ENCODE measurements at regions not wholly inside any gene's neighbourhood (a gene's known extent, or its start where the extent isn't known, plus 50 kb on each side); places are given as distances from the start of the nearest gene placed in this dataset.

DNA sequence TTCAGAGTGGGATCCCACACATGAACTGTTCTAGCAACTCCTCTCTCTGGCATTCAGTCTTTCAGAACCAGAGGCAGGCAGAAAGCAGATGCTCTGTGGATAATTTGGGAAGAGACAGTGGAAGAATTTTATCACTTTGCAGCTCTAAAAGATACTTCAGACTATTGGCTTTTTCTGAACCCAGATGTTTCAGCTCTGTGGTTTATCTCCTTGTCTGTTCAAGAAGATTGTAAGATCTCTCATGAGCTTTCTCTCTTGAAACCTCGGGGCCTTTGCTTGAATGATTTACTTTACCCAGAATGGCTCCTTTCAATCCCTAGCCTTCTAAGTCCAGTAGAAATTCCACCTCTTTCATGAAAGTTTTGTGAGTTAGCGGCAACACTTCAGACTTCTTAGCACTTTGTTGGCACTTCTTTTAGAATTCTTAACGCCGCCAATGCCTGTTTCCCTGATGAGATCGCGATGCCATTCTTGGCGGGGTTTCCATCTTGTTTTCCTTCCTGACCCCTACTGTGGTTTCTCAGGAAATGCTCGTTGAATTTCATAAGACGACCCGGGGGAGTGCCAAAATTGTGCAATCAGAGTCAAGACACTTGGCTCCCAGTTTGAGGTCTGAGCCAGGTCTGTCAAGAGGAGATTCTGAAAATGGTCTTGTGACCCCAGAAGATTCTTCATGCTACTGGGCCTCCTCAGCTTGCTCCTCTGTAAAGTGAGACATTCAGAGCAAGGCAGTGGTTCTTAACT lies 107.0 kb upstream of the PRICKLE1 start:
- peak overlapping the region in 1 of 2 donors; percentile 35 for H3K27ac ChIP-seq (ENCODE audit: low read depth in 1 of 2, low read length in 1 of 2)
- no peaks in the 10 kb centered on the region for H3K36me3 ChIP-seq (ENCODE audit: control insufficient read depth in 4 of 4, insufficient read depth in 4 of 4, low read length in 4 of 4)
- H3K27me3 ChIP-seq (ENCODE audit: control insufficient read depth in 3 of 3, insufficient read depth in 3 of 3, low read length in 2 of 3), result no peaks in the 10 kb centered on the region
- H3K9me3 ChIP-seq (ENCODE audit: control insufficient read depth in 4 of 4, insufficient read depth in 3 of 4, low read length in 3 of 4), result no peaks in the 10 kb centered on the region
- TF ChIP-seq, protein P1, sequence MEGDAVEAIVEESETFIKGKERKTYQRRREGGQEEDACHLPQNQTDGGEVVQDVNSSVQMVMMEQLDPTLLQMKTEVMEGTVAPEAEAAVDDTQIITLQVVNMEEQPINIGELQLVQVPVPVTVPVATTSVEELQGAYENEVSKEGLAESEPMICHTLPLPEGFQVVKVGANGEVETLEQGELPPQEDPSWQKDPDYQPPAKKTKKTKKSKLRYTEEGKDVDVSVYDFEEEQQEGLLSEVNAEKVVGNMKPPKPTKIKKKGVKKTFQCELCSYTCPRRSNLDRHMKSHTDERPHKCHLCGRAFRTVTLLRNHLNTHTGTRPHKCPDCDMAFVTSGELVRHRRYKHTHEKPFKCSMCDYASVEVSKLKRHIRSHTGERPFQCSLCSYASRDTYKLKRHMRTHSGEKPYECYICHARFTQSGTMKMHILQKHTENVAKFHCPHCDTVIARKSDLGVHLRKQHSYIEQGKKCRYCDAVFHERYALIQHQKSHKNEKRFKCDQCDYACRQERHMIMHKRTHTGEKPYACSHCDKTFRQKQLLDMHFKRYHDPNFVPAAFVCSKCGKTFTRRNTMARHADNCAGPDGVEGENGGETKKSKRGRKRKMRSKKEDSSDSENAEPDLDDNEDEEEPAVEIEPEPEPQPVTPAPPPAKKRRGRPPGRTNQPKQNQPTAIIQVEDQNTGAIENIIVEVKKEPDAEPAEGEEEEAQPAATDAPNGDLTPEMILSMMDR (IDR thresholded peaks at IDR 0.05; ENCODE audit: control extremely low read depth, extremely low read depth), result no peak
- H3K9ac ChIP-seq (ENCODE audit: insufficient read depth in 1 of 2, low read length in 2 of 2), result no peak overlapping the region
- DNase-seq, result peak; percentile 90 to 97 (median 95)
- H3K4me1 ChIP-seq (ENCODE audit: control insufficient read depth in 5 of 5, insufficient read depth in 5 of 5, low read length in 5 of 5), result peaks cover 0 to 21% (median 3%) of the 10 kb centered on the region in 5 donors
- ATAC-seq (ENCODE audit: insufficient read depth, low FRiP score), result peak; percentile 30
- no peak overlapping the region for H3K4me3 ChIP-seq
- WGBS, 2 donors, result 36 to 45% methylated on average over 10 of the region's 10 CpGs

DNA sequence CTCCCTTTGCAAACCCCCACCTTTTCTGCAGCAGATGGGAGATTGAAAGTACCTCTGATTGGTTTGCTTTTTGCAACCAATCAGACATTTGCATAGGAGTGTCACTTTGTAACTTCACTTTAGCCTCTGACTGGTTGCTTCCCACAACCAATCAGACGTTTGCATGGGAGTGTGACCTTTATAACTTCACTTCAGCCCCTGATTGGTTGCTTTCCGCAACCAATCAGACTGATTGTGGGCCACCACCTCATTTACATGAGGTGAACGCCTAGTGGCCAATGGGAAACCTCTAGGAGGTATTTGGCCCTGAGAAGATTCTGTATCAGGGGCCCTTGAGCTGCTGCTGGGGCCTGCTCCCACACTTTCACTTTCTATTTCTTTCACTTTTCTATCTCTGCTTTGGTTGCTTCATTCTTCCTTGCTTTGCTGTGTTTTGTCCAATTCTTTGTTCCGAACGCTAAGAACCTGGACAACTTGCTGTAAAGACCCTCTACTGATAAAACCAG lies 106.0 kb upstream of the PRICKLE1 start:
- Histone ChIP-seq H3K9ac (ENCODE audit: insufficient read depth in 1 of 2, low read length in 2 of 2) (no peak overlapping the region), H3K27ac (ENCODE audit: low read depth in 1 of 2, low read length in 1 of 2) (no peak overlapping the region), H3K9me3 (ENCODE audit: control insufficient read depth in 4 of 4, insufficient read depth in 3 of 4, low read length in 3 of 4) (no peaks in the 10 kb centered on the region), H3K4me3 (no peak overlapping the region), H3K4me1 (ENCODE audit: control insufficient read depth in 5 of 5, insufficient read depth in 5 of 5, low read length in 5 of 5) (peaks cover 0 to 21% (median 3%) of the 10 kb centered on the region in 5 donors), H3K27me3 (ENCODE audit: control insufficient read depth in 3 of 3, insufficient read depth in 3 of 3, low read length in 2 of 3) (no peaks in the 10 kb centered on the region), H3K36me3 (ENCODE audit: control insufficient read depth in 4 of 4, insufficient read depth in 4 of 4, low read length in 4 of 4) (no peaks in the 10 kb centered on the region)
- TF ChIP-seq, protein P1 (IDR thresholded peaks at IDR 0.05; ENCODE audit: control extremely low read depth, extremely low read depth), result no peak
- 90 to 91% methylated on average over 5 of the region's 5 CpGs for WGBS, 2 donors
- DNase-seq, result no peak
- ATAC-seq (ENCODE audit: insufficient read depth, low FRiP score), result no peak

DNA sequence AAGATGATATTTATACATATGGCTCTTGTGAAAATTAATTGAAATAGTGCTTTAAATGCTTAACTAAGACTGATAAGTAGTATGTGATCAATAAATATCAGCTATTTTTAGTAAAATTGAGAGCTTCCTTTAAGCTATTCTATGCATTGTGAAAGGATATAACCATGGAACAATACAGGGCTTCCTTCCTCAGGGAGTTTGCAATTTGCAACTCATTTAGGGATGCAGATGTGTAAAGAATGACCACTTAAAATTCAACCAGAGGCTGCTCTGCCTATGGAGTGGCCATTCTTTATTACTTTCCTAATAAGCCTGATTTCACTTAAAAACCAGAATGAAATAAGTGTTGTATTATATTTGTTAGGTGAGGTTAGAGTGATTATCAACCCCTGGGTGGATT lies 103.2 kb upstream of the PRICKLE1 start:
- ATAC-seq (ENCODE audit: insufficient read depth, low FRiP score) (no peak), DNase-seq (no peak)
- H3K4me3 ChIP-seq, result no peak overlapping the region
- TF ChIP-seq, protein P1 (IDR thresholded peaks at IDR 0.05; ENCODE audit: control extremely low read depth, extremely low read depth), result no peak
- no peaks in the 10 kb centered on the region for H3K9me3 ChIP-seq (ENCODE audit: control insufficient read depth in 4 of 4, insufficient read depth in 3 of 4, low read length in 3 of 4)
- H3K9ac ChIP-seq (ENCODE audit: insufficient read depth in 1 of 2, low read length in 2 of 2), result no peak overlapping the region
- H3K27ac ChIP-seq (ENCODE audit: low read depth in 1 of 2, low read length in 1 of 2), result no peak overlapping the region
- H3K4me1 ChIP-seq (ENCODE audit: control insufficient read depth in 5 of 5, insufficient read depth in 5 of 5, low read length in 5 of 5), result peaks cover 0 to 20% (median 0%) of the 10 kb centered on the region in 5 donors
- H3K27me3 ChIP-seq (ENCODE audit: control insufficient read depth in 3 of 3, insufficient read depth in 3 of 3, low read length in 2 of 3), result no peaks in the 10 kb centered on the region
- H3K36me3 ChIP-seq (ENCODE audit: control insufficient read depth in 4 of 4, insufficient read depth in 4 of 4, low read length in 4 of 4), result no peaks in the 10 kb centered on the region

Measured in lung (tissue), 11 donors.